ENCODE measurements at regions not wholly inside any gene's neighbourhood (a gene's known extent, or its start where the extent isn't known, plus 50 kb on each side); places are given as distances from the start of the nearest gene placed in this dataset.

DNA sequence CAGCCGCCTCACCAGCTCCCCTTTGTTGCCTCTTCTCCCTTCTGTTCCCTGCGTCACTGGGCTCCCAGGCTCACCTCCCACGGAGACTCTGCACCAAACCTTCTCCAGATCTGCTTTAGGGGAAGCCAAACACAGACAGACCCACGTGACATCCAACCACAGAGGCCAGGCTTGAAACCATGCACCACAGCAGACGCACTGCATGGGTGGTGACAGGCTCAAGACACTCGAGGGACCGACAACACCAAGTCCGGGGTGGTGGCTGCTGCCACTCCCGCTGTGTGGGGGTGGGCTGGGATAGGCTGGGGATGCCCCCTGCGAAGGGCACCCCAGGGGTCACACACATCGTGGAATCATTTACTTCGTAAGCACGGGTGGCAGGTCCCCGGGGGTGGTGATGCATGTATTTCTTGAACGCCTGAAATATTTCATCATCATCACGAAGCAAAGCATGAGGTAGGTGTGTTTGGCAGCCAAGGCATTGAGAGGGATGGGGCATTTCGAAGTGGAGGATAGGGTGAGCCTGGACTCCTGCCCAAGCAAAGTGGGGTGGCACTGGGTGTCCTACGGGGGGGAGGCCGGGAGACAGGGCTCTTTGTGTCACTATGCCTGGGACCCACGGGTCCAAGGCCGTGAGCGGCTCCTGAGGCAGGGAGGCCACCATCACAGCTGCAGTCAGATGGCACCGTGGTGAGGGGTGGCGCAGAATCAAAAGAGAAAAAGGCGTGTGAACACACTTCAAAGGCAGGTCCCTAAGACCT lies 66.8 kb upstream of the RFLNA start (continued):
- peak; percentile 44; the same call in 1 of the 2 replicates for TF ChIP-seq MYC (IDR thresholded peaks at IDR 0.05; ENCODE audit: low read depth, low read length)
- TF ChIP-seq MYC (CRISPR knock-in tag; IDR thresholded peaks at IDR 0.05; ENCODE audit: borderline replicate concordance, low read depth) = peak; percentile 73; the same call in 1 of the 2 replicates
- no peak for TF ChIP-seq RUNX1 (IDR thresholded peaks at IDR 0.05; ENCODE audit: low read depth)
- TF ChIP-seq GATAD2B (IDR thresholded peaks at IDR 0.05; ENCODE audit: borderline replicate concordance) = no peak
- TF ChIP-seq ZEB2 (IDR thresholded peaks at IDR 0.05) = no peak
- TF ChIP-seq, protein P1, sequence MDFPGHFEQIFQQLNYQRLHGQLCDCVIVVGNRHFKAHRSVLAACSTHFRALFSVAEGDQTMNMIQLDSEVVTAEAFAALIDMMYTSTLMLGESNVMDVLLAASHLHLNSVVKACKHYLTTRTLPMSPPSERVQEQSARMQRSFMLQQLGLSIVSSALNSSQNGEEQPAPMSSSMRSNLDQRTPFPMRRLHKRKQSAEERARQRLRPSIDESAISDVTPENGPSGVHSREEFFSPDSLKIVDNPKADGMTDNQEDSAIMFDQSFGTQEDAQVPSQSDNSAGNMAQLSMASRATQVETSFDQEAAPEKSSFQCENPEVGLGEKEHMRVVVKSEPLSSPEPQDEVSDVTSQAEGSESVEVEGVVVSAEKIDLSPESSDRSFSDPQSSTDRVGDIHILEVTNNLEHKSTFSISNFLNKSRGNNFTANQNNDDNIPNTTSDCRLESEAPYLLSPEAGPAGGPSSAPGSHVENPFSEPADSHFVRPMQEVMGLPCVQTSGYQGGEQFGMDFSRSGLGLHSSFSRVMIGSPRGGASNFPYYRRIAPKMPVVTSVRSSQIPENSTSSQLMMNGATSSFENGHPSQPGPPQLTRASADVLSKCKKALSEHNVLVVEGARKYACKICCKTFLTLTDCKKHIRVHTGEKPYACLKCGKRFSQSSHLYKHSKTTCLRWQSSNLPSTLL (IDR thresholded peaks at IDR 0.05) = no peak
- no peak for TF ChIP-seq ZNF224 (CRISPR knock-in tag; IDR thresholded peaks at IDR 0.05)
- no peak for TF ChIP-seq MBD2 (IDR thresholded peaks at IDR 0.05; ENCODE audit: borderline replicate concordance, low read depth)
- TF ChIP-seq, protein P2, sequence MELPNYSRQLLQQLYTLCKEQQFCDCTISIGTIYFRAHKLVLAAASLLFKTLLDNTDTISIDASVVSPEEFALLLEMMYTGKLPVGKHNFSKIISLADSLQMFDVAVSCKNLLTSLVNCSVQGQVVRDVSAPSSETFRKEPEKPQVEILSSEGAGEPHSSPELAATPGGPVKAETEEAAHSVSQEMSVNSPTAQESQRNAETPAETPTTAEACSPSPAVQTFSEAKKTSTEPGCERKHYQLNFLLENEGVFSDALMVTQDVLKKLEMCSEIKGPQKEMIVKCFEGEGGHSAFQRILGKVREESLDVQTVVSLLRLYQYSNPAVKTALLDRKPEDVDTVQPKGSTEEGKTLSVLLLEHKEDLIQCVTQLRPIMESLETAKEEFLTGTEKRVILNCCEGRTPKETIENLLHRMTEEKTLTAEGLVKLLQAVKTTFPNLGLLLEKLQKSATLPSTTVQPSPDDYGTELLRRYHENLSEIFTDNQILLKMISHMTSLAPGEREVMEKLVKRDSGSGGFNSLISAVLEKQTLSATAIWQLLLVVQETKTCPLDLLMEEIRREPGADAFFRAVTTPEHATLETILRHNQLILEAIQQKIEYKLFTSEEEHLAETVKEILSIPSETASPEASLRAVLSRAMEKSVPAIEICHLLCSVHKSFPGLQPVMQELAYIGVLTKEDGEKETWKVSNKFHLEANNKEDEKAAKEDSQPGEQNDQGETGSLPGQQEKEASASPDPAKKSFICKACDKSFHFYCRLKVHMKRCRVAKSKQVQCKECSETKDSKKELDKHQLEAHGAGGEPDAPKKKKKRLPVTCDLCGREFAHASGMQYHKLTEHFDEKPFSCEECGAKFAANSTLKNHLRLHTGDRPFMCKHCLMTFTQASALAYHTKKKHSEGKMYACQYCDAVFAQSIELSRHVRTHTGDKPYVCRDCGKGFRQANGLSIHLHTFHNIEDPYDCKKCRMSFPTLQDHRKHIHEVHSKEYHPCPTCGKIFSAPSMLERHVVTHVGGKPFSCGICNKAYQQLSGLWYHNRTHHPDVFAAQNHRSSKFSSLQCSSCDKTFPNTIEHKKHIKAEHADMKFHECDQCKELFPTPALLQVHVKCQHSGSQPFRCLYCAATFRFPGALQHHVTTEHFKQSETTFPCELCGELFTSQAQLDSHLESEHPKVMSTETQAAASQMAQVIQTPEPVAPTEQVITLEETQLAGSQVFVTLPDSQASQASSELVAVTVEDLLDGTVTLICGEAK (IDR thresholded peaks at IDR 0.05) = no peak
- TF ChIP-seq, protein P2 (CRISPR knock-in tag; IDR thresholded peaks at IDR 0.05) = no peak
- TF ChIP-seq HIVEP1 (CRISPR knock-in tag; IDR thresholded peaks at IDR 0.05) = no peak
- TF ChIP-seq CCAR2 (IDR thresholded peaks at IDR 0.05; ENCODE audit: low read depth, low read length) = no peak
- TF ChIP-seq ZNF134 (CRISPR knock-in tag; conservative IDR thresholded peaks at IDR 0.05) = no peak
- TF ChIP-seq TAF7 (tag; IDR thresholded peaks at IDR 0.05) = no peak
- no peak for TF ChIP-seq DPF2 (IDR thresholded peaks at IDR 0.05)
- TF ChIP-seq SREBF1 (IDR thresholded peaks at IDR 0.05; ENCODE audit: borderline replicate concordance, low read depth, low read length) = no peak
- no peak for TF ChIP-seq DNMT1 (IDR thresholded peaks at IDR 0.05)
- TF ChIP-seq ZNF445 (CRISPR knock-in tag; IDR thresholded peaks at IDR 0.05; ENCODE audit: low read depth) = no peak
- no peak for TF ChIP-seq MCM7 (IDR thresholded peaks at IDR 0.05)
